Astrocyte of the spinal cord (primary cell): ENCODE measurements at regions not wholly inside any gene's neighbourhood (a gene's known extent, or its start where the extent isn't known, plus 50 kb on each side); places are given as distances from the start of the nearest gene placed in this dataset.
"Not testable (repeated sequence)": the region's sequence is repeated elsewhere in the genome, so short reads cannot be mapped to it uniquely, and the experiment has no call there.

Experiments used
- DNase-seq: peaks from one replicate; pipeline ENCODE4 v3.0.0; 2011; ENCODE audit warnings: low read depth, low spot score
- H3K4me3 ChIP-seq: 2 replicates; pipeline ENCODE4 v1.5.1; 2011; ENCODE audit warnings: low read depth, mild to moderate bottlenecking, low read length, moderate library complexity
- in situ Hi-C: cut with HindIII; loops from 2 replicates; pipeline ENCODE4 v1.10.0; 2017; ENCODE audit warnings: low sequenced_read_pairs
- TF ChIP-seq, protein P1 (sequence below): IDR thresholded peaks from 2 replicates; pipeline ENCODE4 v1.5.1; 2012; ENCODE audit warnings: low read depth, mild to moderate bottlenecking, low read length, inconsistent platforms

DNA sequence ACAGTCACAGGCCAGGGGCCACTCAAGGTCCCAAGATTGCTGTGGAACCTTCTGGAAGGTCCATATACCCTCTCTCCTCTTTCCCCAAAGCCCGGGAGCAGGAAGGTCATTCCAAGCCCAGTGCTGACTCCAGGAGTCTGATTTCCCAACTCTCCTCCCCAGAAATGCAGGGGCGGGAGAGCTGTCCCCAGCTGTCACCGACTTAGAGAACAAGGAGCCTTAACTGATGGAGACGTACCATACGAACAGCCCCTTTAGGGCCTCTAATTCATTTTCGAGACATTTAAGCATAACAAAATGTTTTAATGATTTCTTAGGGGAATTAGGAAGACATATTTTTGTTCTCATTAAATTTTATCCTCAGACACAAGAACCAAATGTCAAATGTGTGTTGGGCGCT, 99.2 kb downstream of the PHETA1 start:
- no peak for DNase-seq
- in situ Hi-C loops = no loop called here
- TF ChIP-seq, protein P1, sequence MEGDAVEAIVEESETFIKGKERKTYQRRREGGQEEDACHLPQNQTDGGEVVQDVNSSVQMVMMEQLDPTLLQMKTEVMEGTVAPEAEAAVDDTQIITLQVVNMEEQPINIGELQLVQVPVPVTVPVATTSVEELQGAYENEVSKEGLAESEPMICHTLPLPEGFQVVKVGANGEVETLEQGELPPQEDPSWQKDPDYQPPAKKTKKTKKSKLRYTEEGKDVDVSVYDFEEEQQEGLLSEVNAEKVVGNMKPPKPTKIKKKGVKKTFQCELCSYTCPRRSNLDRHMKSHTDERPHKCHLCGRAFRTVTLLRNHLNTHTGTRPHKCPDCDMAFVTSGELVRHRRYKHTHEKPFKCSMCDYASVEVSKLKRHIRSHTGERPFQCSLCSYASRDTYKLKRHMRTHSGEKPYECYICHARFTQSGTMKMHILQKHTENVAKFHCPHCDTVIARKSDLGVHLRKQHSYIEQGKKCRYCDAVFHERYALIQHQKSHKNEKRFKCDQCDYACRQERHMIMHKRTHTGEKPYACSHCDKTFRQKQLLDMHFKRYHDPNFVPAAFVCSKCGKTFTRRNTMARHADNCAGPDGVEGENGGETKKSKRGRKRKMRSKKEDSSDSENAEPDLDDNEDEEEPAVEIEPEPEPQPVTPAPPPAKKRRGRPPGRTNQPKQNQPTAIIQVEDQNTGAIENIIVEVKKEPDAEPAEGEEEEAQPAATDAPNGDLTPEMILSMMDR = no peak
- no peak overlapping the region for H3K4me3 ChIP-seq

DNA sequence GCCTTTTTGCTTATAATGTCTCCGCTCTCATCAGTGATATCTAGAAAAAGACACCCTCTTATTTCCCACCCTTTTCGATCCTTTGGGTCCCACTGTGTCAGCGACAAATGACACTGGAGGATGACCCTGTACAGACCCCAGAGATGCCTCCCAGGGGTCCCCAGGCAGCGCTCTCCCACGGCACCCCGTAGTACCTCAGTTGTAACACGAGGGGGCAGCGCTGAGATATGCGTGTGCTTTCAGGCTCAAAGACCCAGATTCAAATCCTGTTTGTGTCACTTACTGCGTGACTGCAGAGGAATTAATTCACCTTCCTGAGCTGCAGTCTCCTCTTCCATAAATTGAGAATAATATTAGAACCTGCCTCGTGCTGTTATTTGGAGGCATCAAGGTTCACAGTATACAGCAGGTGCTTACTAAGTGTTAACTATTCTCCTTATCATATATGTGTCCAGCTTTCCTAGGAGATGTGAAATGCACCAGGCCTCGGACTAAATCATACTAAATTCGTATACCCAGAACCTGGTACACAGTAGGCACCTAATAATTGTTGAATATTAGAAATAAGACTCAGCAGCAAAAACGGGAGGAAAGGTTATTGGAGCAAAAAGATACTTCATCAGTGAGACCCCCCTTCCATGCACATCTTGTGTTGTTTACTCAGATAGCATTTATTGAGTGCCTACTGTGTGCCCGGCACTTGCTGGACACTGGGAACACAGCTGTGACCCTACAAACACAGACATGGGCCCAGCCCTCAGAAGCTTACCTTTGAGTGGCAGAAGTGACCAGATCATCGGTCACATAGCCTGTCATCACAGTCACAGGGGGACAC, 99.9 kb downstream of the PHETA1 start:
- TF ChIP-seq, protein P1 = peak; percentile 53
- in situ Hi-C loops = no loop called here
- no peak for DNase-seq
- H3K4me3 ChIP-seq = no peak overlapping the region

DNA sequence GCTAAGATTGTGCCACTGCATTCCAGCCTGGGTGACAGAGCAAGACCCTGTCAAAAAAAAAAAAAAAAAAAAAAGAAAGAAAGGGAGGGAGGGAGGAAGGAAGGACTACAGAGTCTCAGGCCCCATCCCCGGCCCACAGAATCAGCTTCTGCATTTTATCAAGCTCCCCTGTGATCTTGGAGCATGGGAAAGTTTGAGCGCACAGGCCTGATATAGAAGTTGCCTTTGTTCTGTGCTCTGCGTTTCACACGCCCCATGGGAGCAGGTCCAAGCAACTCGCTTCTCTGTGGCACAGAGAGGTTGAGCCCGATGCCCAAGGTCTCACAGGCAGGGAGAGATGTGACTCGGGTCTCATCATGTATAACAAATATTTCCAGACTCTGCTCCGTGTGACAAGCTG, 101.8 kb downstream of the PHETA1 start:
- in situ Hi-C loops = no loop called here
- no peak overlapping the region for H3K4me3 ChIP-seq
- DNase-seq = no peak
- TF ChIP-seq, protein P1 = no peak

DNA sequence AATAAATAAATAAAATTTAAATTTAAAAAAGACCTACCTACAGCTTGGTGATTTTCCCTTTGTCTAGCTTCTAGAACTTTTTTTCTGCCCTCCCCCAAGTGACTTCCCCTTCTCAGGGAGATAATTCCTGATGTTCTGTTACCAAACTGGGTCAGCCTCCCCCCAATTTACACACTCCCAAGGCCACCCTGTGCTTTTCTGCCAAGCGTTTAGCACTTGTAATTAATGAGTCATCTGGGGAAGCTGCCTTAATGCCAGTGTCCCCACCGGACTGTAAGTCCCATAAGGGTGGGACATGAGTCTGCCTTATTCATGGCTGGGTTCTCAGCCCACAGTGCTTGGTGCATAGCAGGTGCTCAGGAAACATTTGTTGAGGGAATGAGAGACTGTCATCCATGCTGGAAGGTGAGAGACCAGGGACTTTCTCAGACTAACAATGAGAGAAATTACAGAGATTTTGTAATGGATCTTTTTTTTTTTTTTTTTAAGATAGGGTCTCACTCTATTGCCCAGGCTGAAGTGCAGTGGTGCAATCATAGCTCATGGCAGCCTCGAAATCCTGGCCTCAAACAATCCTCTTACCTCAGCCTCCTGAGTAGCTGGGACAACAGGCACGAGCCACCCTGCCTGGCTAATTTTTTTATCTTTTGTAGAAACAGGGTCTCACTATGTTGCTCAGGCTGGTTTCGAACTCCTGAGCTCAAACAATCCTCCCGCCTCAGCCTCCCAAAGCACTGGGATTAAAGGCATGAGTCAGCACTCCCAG, 106.8 kb downstream of the PHETA1 start:
- in situ Hi-C loops = no loop called here
- TF ChIP-seq, protein P1 = no peak
- no peak overlapping the region for H3K4me3 ChIP-seq
- DNase-seq = no peak

DNA sequence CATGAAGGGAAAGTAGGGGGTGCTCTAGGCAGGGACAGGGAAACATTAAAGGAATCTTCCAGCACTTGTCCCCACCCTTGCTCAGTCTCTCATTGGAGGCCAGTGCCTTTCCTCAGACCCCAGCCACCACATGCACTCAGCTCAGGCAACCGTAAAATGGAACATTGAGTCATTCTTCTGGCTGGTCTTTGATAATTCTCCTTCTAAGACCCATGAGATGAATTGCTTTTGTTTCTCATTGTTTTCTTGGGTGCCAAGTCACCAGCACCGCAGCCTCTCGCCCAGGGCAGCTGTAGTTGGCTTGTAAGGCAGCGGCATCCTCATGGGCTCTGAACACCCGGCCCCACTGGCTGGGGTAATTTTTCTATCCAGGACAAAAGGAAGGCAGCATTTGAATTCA, 108.2 kb downstream of the PHETA1 start:
- DNase-seq = no peak
- in situ Hi-C loops = no loop called here
- TF ChIP-seq, protein P1 = no peak
- no peak overlapping the region for H3K4me3 ChIP-seq

DNA sequence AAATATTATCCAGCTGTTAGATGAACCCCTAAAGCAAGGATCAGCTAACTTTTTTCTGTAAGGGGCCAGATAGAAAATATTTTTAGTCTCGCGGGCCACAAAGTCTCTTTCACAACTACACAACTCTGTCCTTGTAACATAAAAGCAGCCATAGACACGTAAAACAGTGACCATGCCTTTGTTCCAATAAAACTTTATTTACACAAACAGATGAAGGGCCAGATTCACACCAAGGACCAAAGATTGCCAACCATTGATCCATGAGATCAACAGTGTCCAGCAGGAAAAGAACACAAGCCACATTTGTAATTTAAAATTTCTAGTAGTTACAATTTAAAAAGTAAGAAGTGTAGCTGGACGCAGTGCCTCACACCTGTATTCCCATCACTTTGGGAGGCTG, 109.7 kb downstream of the PHETA1 start:
- DNase-seq = no peak
- in situ Hi-C loops = no loop called here
- TF ChIP-seq, protein P1 = no peak
- H3K4me3 ChIP-seq = no peak overlapping the region

DNA sequence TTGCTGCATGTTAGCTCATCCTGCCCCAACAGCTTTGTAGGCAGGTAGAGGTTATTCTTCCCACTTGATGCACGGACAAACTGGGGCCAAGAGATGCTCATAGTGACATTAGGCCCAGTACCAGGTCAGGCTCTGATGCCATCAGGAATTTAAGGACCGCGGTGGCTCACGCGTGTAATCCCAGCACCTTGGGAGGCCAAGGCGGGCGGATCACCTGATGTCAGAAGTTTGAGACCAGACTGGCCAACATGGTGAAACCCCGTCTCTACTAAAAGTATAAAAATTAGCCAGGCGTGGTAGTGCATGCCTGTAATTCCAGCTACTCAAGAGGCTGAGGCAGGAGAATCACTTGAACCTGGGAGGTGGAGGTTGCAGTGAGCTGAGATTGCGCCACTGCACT, 110.8 kb downstream of the PHETA1 start:
- in situ Hi-C loops, H3K4me3 ChIP-seq, DNase-seq: not testable (repeated sequence)
